ENCODE measurements at regions not wholly inside any gene's neighbourhood (a gene's known extent, or its start where the extent isn't known, plus 50 kb on each side); places are given as distances from the start of the nearest gene placed in this dataset.
A peak's percentile ranks its signal among the peaks of the same experiment; 100 is the strongest.

DNA sequence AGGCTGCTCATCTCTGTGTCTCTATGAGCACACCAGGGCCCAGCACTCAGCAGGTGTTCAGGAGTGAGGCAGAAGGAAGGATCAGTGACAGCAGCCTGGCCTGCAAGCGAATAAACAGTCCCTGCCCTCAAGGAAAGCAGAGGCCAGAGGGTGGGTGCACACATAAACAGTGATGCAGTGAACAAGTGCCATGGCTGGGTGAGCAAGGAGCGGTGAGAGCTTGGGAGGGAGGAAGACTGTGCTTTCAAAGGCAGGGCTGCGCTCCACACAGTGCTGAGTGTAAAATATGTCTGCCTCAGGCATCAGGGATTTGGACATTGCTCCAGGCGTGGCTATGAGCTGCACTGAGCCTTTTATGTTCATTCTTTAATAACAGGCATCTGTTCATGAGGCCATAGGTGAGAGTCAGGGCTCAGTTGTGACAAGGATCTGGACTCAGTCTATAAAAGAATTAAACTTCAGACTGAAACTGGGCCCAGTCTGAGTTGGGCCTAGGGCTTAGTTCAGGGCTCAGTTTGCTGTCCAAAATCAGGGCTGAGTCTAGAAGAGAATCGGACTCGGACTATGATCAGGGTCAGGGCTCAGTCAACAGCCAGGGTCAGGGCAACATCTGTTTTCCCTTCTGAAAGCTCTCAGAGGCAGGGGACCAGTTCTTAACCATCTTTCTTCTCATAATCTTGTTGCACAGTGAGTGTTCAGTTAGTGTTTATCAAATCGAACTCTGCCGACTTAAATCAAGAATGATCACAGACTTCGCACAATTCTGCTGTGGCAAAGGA, 213.7 kb downstream of the FOXD2 start:
- 88% methylated on average over 9 of the region's 9 CpGs for WGBS
- Histone ChIP-seq H3K36me3 (no peaks in the 10 kb centered on the region), H3K27me3 (peaks cover 6% of the 10 kb centered on the region), H3K4me3 (no peak overlapping the region), H3K27ac (no peak overlapping the region), H3K4me1 (no peaks in the 10 kb centered on the region), H3K9me3 (no peaks in the 10 kb centered on the region)
- TF ChIP-seq POLR2A (IDR thresholded peaks at IDR 0.05) (no peak), EP300 (IDR thresholded peaks at IDR 0.05) (no peak), POLR2AphosphoS5 (IDR thresholded peaks at IDR 0.05) (no peak)
- TF ChIP-seq, protein P1, sequence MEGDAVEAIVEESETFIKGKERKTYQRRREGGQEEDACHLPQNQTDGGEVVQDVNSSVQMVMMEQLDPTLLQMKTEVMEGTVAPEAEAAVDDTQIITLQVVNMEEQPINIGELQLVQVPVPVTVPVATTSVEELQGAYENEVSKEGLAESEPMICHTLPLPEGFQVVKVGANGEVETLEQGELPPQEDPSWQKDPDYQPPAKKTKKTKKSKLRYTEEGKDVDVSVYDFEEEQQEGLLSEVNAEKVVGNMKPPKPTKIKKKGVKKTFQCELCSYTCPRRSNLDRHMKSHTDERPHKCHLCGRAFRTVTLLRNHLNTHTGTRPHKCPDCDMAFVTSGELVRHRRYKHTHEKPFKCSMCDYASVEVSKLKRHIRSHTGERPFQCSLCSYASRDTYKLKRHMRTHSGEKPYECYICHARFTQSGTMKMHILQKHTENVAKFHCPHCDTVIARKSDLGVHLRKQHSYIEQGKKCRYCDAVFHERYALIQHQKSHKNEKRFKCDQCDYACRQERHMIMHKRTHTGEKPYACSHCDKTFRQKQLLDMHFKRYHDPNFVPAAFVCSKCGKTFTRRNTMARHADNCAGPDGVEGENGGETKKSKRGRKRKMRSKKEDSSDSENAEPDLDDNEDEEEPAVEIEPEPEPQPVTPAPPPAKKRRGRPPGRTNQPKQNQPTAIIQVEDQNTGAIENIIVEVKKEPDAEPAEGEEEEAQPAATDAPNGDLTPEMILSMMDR (IDR thresholded peaks at IDR 0.05): no peak
- DNase-seq (ENCODE audit: low spot score in 2 of 2): peak; percentile 46 to 71

DNA sequence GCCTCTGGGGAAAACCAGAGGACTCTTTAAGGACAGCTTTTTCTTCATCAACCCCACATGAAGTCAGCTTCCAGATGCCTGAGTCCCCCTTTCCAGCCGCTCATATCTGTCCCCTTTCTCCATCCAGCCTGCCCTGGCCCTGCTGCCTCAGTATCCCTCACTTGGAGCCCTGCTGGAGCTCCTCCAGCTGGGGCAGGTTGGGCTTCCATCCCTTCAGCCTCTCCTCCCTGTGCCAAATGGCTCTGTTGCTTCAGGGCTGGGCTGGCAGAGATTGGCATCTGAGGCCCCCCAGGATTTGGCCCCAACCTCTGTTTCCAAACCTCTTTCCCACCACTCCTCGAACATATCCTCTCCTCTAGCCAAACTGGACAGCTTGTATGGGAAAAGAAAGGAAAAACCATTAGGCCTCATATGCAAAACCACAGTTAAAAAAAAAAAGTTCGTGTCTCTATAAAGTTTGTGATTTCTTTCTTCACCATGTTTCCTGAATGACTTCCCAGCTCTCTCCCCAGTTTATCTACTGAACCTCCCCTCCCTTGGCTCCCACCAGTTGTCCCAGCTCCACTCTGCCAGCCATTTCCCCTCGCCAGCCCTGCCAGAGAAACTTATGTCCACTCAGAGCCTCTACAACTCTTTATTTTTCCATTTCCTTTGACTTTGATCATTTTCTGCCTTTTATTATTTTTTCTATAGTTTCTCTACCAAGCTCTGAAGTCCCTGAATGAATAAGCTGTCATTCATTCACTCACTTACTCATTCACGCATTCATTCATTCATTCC, 217.9 kb downstream of the FOXD2 start:
- no peaks in the 10 kb centered on the region for H3K9me3 ChIP-seq
- H3K4me3 ChIP-seq: no peak overlapping the region
- no peak for TF ChIP-seq POLR2AphosphoS5 (IDR thresholded peaks at IDR 0.05)
- TF ChIP-seq, protein P1 (IDR thresholded peaks at IDR 0.05): no peak
- TF ChIP-seq EP300 (IDR thresholded peaks at IDR 0.05): no peak
- peaks cover 6% of the 10 kb centered on the region for H3K27me3 ChIP-seq
- H3K36me3 ChIP-seq: no peaks in the 10 kb centered on the region
- DNase-seq (ENCODE audit: low spot score in 2 of 2): peak; percentile 19 to 41
- H3K4me1 ChIP-seq: no peaks in the 10 kb centered on the region
- 75% methylated on average over 5 of the region's 5 CpGs for WGBS
- H3K27ac ChIP-seq: no peak overlapping the region

DNA sequence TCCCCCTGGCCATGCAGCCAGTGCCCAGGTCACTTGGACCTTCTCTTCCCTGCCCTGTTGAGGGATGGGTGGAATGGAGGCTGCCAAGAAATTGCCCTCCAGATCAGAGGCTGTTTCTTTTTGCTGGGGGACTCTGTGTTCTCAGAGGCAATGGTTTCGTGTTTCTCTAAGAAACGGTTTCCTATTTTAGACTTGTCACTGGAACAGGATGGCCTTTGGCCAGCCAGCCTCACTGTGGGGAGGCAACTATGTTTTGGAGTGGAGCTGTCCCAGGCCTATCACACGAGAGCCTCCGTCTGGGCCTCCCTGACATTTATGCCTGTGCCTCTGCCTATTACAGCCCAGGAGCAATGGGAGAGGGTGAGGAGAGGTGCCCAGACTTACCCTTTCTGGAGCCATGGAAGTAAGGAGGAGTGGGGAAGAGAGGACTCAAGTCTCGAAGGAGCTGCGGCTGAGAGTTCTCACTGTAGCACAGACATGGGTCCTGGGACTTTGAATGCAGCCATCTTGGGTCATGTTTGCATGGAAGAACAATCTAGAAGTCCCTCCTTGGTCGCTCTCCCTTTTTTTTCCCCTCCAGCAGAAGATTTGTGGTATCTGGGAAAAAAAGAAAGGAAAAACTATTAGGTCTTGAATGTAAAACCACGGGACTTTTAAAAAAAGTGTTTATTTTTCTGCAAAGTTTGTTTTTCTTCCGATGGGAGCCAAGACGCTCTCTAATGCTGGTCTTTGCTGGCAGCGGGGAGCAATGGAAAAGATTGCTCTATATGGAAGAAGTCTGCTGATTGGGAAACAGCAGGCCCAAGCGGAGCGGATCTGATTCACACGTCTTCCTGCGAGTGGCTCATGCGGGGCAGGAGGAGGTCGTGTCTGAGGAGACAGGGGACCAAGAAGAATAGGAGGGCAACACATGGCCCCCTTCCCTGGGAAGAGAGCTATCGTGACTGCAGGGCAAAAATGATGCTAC, 219.2 kb downstream of the FOXD2 start:
- peaks cover 11% of the 10 kb centered on the region for H3K27me3 ChIP-seq
- no peaks in the 10 kb centered on the region for H3K4me1 ChIP-seq
- DNase-seq (ENCODE audit: low spot score in 2 of 2): peak; percentile 40 to 60

DNA sequence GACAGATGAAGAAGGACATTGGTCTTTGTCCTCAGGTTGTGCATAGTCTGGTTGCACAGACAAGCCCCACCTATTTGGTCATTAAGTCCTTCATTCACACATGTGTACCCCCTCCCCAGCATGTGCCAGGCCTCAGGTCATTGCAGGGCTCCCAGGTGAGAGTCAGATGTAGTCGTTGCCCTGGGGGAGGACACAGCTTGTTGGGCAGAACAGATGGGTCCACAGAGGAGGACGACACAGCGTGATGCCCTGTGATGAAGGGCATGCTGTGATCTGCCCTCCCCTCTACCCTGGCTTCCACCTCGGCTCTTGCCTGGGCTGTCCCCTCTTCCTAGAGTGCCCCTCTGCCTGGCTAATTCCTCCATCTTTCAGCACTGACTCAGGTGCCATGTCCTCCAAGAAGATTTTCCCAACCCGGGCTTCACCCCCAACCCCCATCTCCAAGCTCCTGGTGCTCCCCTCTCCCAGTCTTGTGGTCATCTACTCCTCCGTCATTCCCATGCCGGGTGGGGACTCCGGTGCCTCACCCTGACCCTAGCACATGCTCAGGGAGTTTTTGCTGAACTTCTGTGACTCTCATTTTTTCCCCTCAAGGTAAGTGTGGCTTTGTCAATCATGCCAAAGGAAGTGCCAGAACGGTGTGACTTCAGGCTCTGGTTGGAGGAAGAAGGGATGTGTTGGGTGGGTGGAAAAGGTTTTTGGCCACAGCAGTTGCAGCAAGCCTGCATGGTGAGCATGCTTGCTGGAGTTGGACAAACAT, 220.5 kb downstream of the FOXD2 start:
- 82% methylated on average over 9 of the region's 9 CpGs for WGBS

More for the DNA sequence above, 219.2 kb downstream of the FOXD2 start:
- TF ChIP-seq POLR2AphosphoS5 (IDR thresholded peaks at IDR 0.05) (no peak), POLR2A (IDR thresholded peaks at IDR 0.05) (no peak), EP300 (IDR thresholded peaks at IDR 0.05) (no peak)
- TF ChIP-seq, protein P1 (IDR thresholded peaks at IDR 0.05): no peak
- Histone ChIP-seq H3K36me3 (no peaks in the 10 kb centered on the region), H3K27ac (no peak overlapping the region), H3K9me3 (no peaks in the 10 kb centered on the region), H3K4me3 (no peak overlapping the region)
- 80% methylated on average over 18 of the region's 18 CpGs for WGBS

More for the DNA sequence above, 220.5 kb downstream of the FOXD2 start:
- DNase-seq (ENCODE audit: low spot score in 2 of 2): peak; percentile 31 to 65
- no peak overlapping the region for H3K4me3 ChIP-seq
- peaks cover 11% of the 10 kb centered on the region for H3K27me3 ChIP-seq
- TF ChIP-seq POLR2AphosphoS5 (IDR thresholded peaks at IDR 0.05) (no peak), POLR2A (IDR thresholded peaks at IDR 0.05) (no peak), EP300 (IDR thresholded peaks at IDR 0.05) (no peak)
- TF ChIP-seq, protein P1 (IDR thresholded peaks at IDR 0.05): no peak
- H3K9me3 ChIP-seq: no peaks in the 10 kb centered on the region
- H3K36me3 ChIP-seq: no peaks in the 10 kb centered on the region
- no peak overlapping the region for H3K27ac ChIP-seq
- H3K4me1 ChIP-seq: no peaks in the 10 kb centered on the region

Data from suprapubic skin (tissue), 4 donors.